NCI-H748 treated with DMSO at 0.1 percent for 48 hours (cell line): ENCODE measurements at regions not wholly inside any gene's neighbourhood (a gene's known extent, or its start where the extent isn't known, plus 50 kb on each side); places are given as distances from the start of the nearest gene placed in this dataset.
"Not testable (repeated sequence)": the region's sequence is repeated elsewhere in the genome, so short reads cannot be mapped to it uniquely, and the experiment has no call there.

Experiments used
- DNase-seq: peaks from one replicate; lab custom pipeline; 2025; lab: John Stamatoyannopoulos, UW

GRCh38 chr16:51542981-51543815 is 392.1 kb upstream of the SALL1 start:
- DNase-seq: no peak

- no peak for DNase-seq
Measured at GRCh38 chr16:51540259-51540658, 389.2 kb upstream of the SALL1 start.

- DNase-seq: peak; percentile 34
Measured at GRCh38 chr16:51538707-51539498, 387.8 kb upstream of the SALL1 start.

GRCh38 chr16:51535591-51535990 is 384.5 kb upstream of the SALL1 start:
- no peak for DNase-seq

- no peak for DNase-seq
Measured at GRCh38 chr16:51532551-51532950, 381.5 kb upstream of the SALL1 start.

GRCh38 chr16:51531271-51531670 is 380.2 kb upstream of the SALL1 start:
- no peak for DNase-seq

- DNase-seq: no peak
Measured at GRCh38 chr16:51527349-51527748, 376.3 kb upstream of the SALL1 start.

GRCh38 chr16:51526621-51527020 is 375.6 kb upstream of the SALL1 start:
- peak; percentile 18 for DNase-seq

GRCh38 chr16:51524555-51525373 is 373.7 kb upstream of the SALL1 start:
- DNase-seq: no peak

- DNase-seq: no peak
Measured at GRCh38 chr16:51524070-51524469, 373.0 kb upstream of the SALL1 start.

- DNase-seq: no peak
Measured at GRCh38 chr16:51523400-51523799, 372.3 kb upstream of the SALL1 start.

- DNase-seq: no peak
Measured at GRCh38 chr16:51522902-51523301, 371.8 kb upstream of the SALL1 start.

GRCh38 chr16:51516960-51517359 is 365.9 kb upstream of the SALL1 start:
- not testable (repeated sequence) for DNase-seq

- DNase-seq: no peak
Measured at GRCh38 chr16:51510416-51510815, 359.3 kb upstream of the SALL1 start.

- DNase-seq: no peak
Measured at GRCh38 chr16:51509336-51509735, 358.3 kb upstream of the SALL1 start.

- no peak for DNase-seq
Measured at GRCh38 chr16:51508490-51509212, 357.6 kb upstream of the SALL1 start.

- DNase-seq: no peak
Measured at GRCh38 chr16:51507286-51507685, 356.2 kb upstream of the SALL1 start.

GRCh38 chr16:51500306-51500705 is 349.2 kb upstream of the SALL1 start:
- no peak for DNase-seq

- no peak for DNase-seq
Measured at GRCh38 chr16:51497541-51498211, 346.6 kb upstream of the SALL1 start.

- no peak for DNase-seq
Measured at GRCh38 chr16:51490866-51491265, 339.8 kb upstream of the SALL1 start.

- no peak for DNase-seq
Measured at GRCh38 chr16:51487880-51488279, 336.8 kb upstream of the SALL1 start.
